ENCODE measurements at regions not wholly inside any gene's neighbourhood (a gene's known extent, or its start where the extent isn't known, plus 50 kb on each side); places are given as distances from the start of the nearest gene placed in this dataset.

GRCh38 chr18:41311571-41312547 is 643.2 kb upstream of the PIK3C3 start (continued):
- no peak for TF ChIP-seq ETS1 (IDR thresholded peaks at IDR 0.05)
- TF ChIP-seq REST (IDR thresholded peaks at IDR 0.05; ENCODE audit: unreplicated experiment): no peak
- TF ChIP-seq ZNF331 (CRISPR knock-in tag; IDR thresholded peaks at IDR 0.05; ENCODE audit: low read depth): no peak

- no peak overlapping the region for H3K27ac Mint-ChIP-seq
- DNase-seq (ENCODE audit: low spot score) (no peak), ATAC-seq (no peak)
- TF ChIP-seq ETS1 (IDR thresholded peaks at IDR 0.05): no peak
- no peak for TF ChIP-seq ZNF114 (CRISPR knock-in tag; IDR thresholded peaks at IDR 0.05)
- TF ChIP-seq JUNB (IDR thresholded peaks at IDR 0.05; ENCODE audit: unreplicated experiment): no peak
- no peak for TF ChIP-seq ZNF331 (CRISPR knock-in tag; IDR thresholded peaks at IDR 0.05; ENCODE audit: low read depth)
- TF ChIP-seq EZH2 (IDR thresholded peaks at IDR 0.05; ENCODE audit: low read depth, unreplicated experiment): no peak
- no peak for TF ChIP-seq CREB1 (CRISPR knock-in tag; IDR thresholded peaks at IDR 0.05; ENCODE audit: low read depth)
- peaks cover 16% of the 10 kb centered on the region for H3K36me3 Mint-ChIP-seq (ENCODE audit: low read depth)
- H3K4me3 Mint-ChIP-seq: no peak overlapping the region
- no peak overlapping the region for H3K27ac ChIP-seq (ENCODE audit: low read depth)
- H3K27me3 ChIP-seq (ENCODE audit: insufficient read depth): no peaks in the 10 kb centered on the region
- H3K4me3 ChIP-seq: no peak overlapping the region
- no peaks in the 10 kb centered on the region for H3K79me2 ChIP-seq (replicated peaks; ENCODE audit: insufficient read depth)
- no peaks in the 10 kb centered on the region for H3K4me1 Mint-ChIP-seq
- no peak overlapping the region for H3K4me2 ChIP-seq
- H3K4me1 ChIP-seq (ENCODE audit: insufficient read depth): no peaks in the 10 kb centered on the region
- no peaks in the 10 kb centered on the region for H3F3A ChIP-seq (replicated peaks; ENCODE audit: low read depth)
- H4K20me1 ChIP-seq (replicated peaks; ENCODE audit: insufficient read depth): no peaks in the 10 kb centered on the region
- H3K27me3 Mint-ChIP-seq (ENCODE audit: insufficient read depth, low read depth, poor library complexity): no peaks in the 10 kb centered on the region
- peaks cover 21% of the 10 kb centered on the region for H3K9me3 Mint-ChIP-seq
- H3K36me3 ChIP-seq (ENCODE audit: insufficient read depth): no peaks in the 10 kb centered on the region; the same call in 1 of the 2 replicates
- 0 out of 2 replicates have a peak, but pooled peaks cover 11% of the 10 kb centered on the region for H3K9me2 ChIP-seq (ENCODE audit: insufficient read depth)
- H2AFZ ChIP-seq: no peak overlapping the region
These were observed 657.3 kb upstream of the PIK3C3 start for GRCh38 chr18:41297740-41298139.

All from GM23338 (cell line).